SU-DHL-6 (cell line): ENCODE measurements at regions not wholly inside any gene's neighbourhood (a gene's known extent, or its start where the extent isn't known, plus 50 kb on each side); places are given as distances from the start of the nearest gene placed in this dataset.

Source experiments
- H2AFZ ChIP-seq: fragments of 200-600 bp; sonication (generic); 2 replicates; pipeline ENCODE4 v1.6.1; 2014; ENCODE audit warnings: low read depth, mild to moderate bottlenecking, moderate library complexity, mixed read lengths, antibody characterized with exemption, low read length; ENCODE audit not compliant: severe bottlenecking
- H3F3A ChIP-seq: fragments of 200-600 bp; shearing (Covaris generic); 2 replicates; pipeline ENCODE4 v1.6.0; 2016; ENCODE audit warnings: antibody characterized with exemption, mild to moderate bottlenecking; ENCODE audit not compliant: insufficient read depth
- H3K27ac ChIP-seq: fragments of 200-600 bp; sonication (generic); 2 replicates; pipeline ENCODE4 v1.5.1; 2016; ENCODE audit warnings: low read depth, mild to moderate bottlenecking, low read length, moderate library complexity, mixed read lengths
- H3K27me3 ChIP-seq: fragments of 200-600 bp; sonication (generic), shearing (Covaris generic); 2 replicates; pipeline ENCODE4 v1.6.0; 2014; ENCODE audit warnings: mild to moderate bottlenecking, low read length
- H3K36me3 ChIP-seq: fragments of 200-600 bp; sonication (generic); 2 replicates; pipeline ENCODE4 v1.6.1; 2014; ENCODE audit warnings: mild to moderate bottlenecking, low read length, mixed read lengths
- H3K4me2 ChIP-seq: fragments of 300-600, 200-600 bp; shearing (Covaris generic), sonication (generic); 2 replicates; pipeline ENCODE4 v1.6.0; 2014; ENCODE audit warnings: low read length, low read depth, mild to moderate bottlenecking; ENCODE audit not compliant: poor library complexity, severe bottlenecking
- H3K4me3 ChIP-seq: fragments of 200-600 bp; sonication (generic); 2 replicates; pipeline ENCODE4 v1.5.1; 2014; ENCODE audit warnings: antibody characterized with exemption, low read length, mild to moderate bottlenecking, mixed read lengths; ENCODE audit not compliant: insufficient read depth, poor library complexity, severe bottlenecking
- H3K79me2 ChIP-seq: fragments of 200-600 bp; sonication (generic); 2 replicates; pipeline ENCODE4 v1.6.1; 2014; ENCODE audit warnings: mild to moderate bottlenecking, low read length, moderate library complexity; ENCODE audit not compliant: insufficient read depth
- H3K9ac ChIP-seq: fragments of 200-600 bp; sonication (generic); 2 replicates; pipeline ENCODE4 v1.7.0; 2014; ENCODE audit warnings: mild to moderate bottlenecking, low read length
- H3K9me2 ChIP-seq: fragments of 200-600 bp; sonication (generic); replicated peaks from 2 replicates; pipeline ENCODE4 v1.6.1; 2014; ENCODE audit warnings: low read length; ENCODE audit not compliant: insufficient read depth
- H3K9me3 ChIP-seq: fragments of 200-600 bp; sonication (generic); 2 replicates; pipeline ENCODE4 v1.6.1; 2014; ENCODE audit warnings: low read length, mixed read lengths; ENCODE audit not compliant: insufficient read depth
- H4K20me1 ChIP-seq: fragments of 200-600 bp; sonication (generic); 2 replicates; pipeline ENCODE4 v1.6.1; 2014; ENCODE audit warnings: low read depth, mild to moderate bottlenecking, antibody characterized with exemption, low read length, moderate library complexity, mixed read lengths
- CTCF ChIP-seq: fragments of 200-600 bp; sonication (generic); IDR thresholded peaks from one replicate; pipeline ENCODE4 v1.5.1; 2017; ENCODE audit warnings: antibody characterized with exemption, mild to moderate bottlenecking, low read length, moderate library complexity; ENCODE audit not compliant: insufficient read depth, poor library complexity, severe bottlenecking
- EZH2phosphoT487 ChIP-seq: fragments of 200-600 bp; sonication (generic), shearing (Covaris generic); conservative IDR thresholded peaks from 2 replicates; pipeline ENCODE4 v1.6.1; 2018; ENCODE audit warnings: mild to moderate bottlenecking, antibody characterized with exemption, low read length, moderate library complexity, mixed read lengths

- Histone ChIP-seq H3K4me3 (no peak overlapping the region), H2AFZ (no peak overlapping the region), H3K27me3 (no peaks in the 10 kb centered on the region), H3K9me3 (peaks cover 5% of the 10 kb centered on the region; the same call in 1 of the 2 replicates), H3K27ac (no peak overlapping the region), H3K79me2 (no peaks in the 10 kb centered on the region), H3K9me2 (no peaks in the 10 kb centered on the region), H3K36me3 (no peaks in the 10 kb centered on the region), H4K20me1 (no peaks in the 10 kb centered on the region), H3K4me2 (no peak overlapping the region), H3F3A (no peaks in the 10 kb centered on the region), H3K9ac (no peak overlapping the region)
- TF ChIP-seq CTCF (no peak), EZH2phosphoT487 (no peak)
Observed at GRCh38 chr4:36000941-36001557, 243.3 kb downstream of the ARAP2 start.

- H3K9me2 ChIP-seq = no peaks in the 10 kb centered on the region
- no peaks in the 10 kb centered on the region for H3K36me3 ChIP-seq
- no peaks in the 10 kb centered on the region for H4K20me1 ChIP-seq
- no peak for TF ChIP-seq EZH2phosphoT487
- TF ChIP-seq CTCF = no peak
- no peak overlapping the region for H3K4me2 ChIP-seq
- peaks cover 5% of the 10 kb centered on the region; the same call in 1 of the 2 replicates for H3K9me3 ChIP-seq
- H3F3A ChIP-seq = no peaks in the 10 kb centered on the region
- H3K4me3 ChIP-seq = no peak overlapping the region
- H3K9ac ChIP-seq = no peak overlapping the region
- H3K79me2 ChIP-seq = no peaks in the 10 kb centered on the region
- H3K27me3 ChIP-seq = no peaks in the 10 kb centered on the region
- H3K27ac ChIP-seq = no peak overlapping the region
- no peak overlapping the region for H2AFZ ChIP-seq
Observed at GRCh38 chr4:36003051-36003450, 241.3 kb downstream of the ARAP2 start.

- H3K27ac ChIP-seq = no peak overlapping the region
- H3K9me3 ChIP-seq = peaks cover 5% of the 10 kb centered on the region; the same call in 1 of the 2 replicates
- TF ChIP-seq EZH2phosphoT487 = no peak
- TF ChIP-seq CTCF = no peak
- H3F3A ChIP-seq = no peaks in the 10 kb centered on the region
- no peaks in the 10 kb centered on the region for H3K36me3 ChIP-seq
- H3K4me2 ChIP-seq = no peak overlapping the region
- H3K79me2 ChIP-seq = no peaks in the 10 kb centered on the region
- no peaks in the 10 kb centered on the region for H3K27me3 ChIP-seq
- no peak overlapping the region for H3K4me3 ChIP-seq
- no peak overlapping the region for H3K9ac ChIP-seq
- H2AFZ ChIP-seq = no peak overlapping the region
- no peaks in the 10 kb centered on the region for H3K9me2 ChIP-seq
- no peaks in the 10 kb centered on the region for H4K20me1 ChIP-seq
Observed at GRCh38 chr4:36004204-36004851, 240.0 kb downstream of the ARAP2 start.
